HFFc6 (cell line): ENCODE measurements at regions not wholly inside any gene's neighbourhood (a gene's known extent, or its start where the extent isn't known, plus 50 kb on each side); places are given as distances from the start of the nearest gene placed in this dataset.
A peak's percentile ranks its signal among the peaks of the same experiment; 100 is the strongest.

Experiments
- DNase-seq: peaks from one replicate; pipeline ENCODE4 v3.0.0-alpha.2; 2018
- H3K27ac Mint-ChIP-seq: 2 replicates; pipeline ENCODE4 v1.8.0; 2020; ENCODE audit warnings: mild to moderate bottlenecking, mixed read lengths
- H3K27me3 Mint-ChIP-seq: 2 replicates; pipeline ENCODE4 v1.8.0; 2021; ENCODE audit warnings: mild to moderate bottlenecking, moderate library complexity, mixed read lengths; ENCODE audit not compliant: insufficient read depth
- H3K36me3 Mint-ChIP-seq: 2 replicates; pipeline ENCODE4 v1.8.0; 2021; ENCODE audit warnings: low read depth, mixed read lengths
- H3K4me1 Mint-ChIP-seq: 2 replicates; pipeline ENCODE4 v1.8.0; 2020; ENCODE audit warnings: low read depth, mixed read lengths
- H3K4me3 Mint-ChIP-seq: 2 replicates; pipeline ENCODE4 v1.8.0; 2020; ENCODE audit warnings: mild to moderate bottlenecking, moderate library complexity, mixed read lengths
- H3K9me3 Mint-ChIP-seq: 2 replicates; pipeline ENCODE4 v1.8.0; 2020; ENCODE audit warnings: mild to moderate bottlenecking, mixed read lengths
- CTCF ChIP-seq: fragments of 200-600 bp; sonication (generic); IDR thresholded peaks from 2 replicates; pipeline ENCODE4 v1.5.0; 2021; ENCODE audit warnings: antibody characterized with exemption, mild to moderate bottlenecking

GRCh38 chr19:28636706-28637105 is 576.2 kb downstream of the UQCRFS1 start:
- Mint-ChIP-seq H3K4me3 (no peak overlapping the region), H3K9me3 (peaks cover 39% of the 10 kb centered on the region), H3K4me1 (no peaks in the 10 kb centered on the region), H3K27me3 (no peaks in the 10 kb centered on the region; the same call in 1 of the 2 replicates), H3K27ac (no peak overlapping the region), H3K36me3 (no peaks in the 10 kb centered on the region; the same call in 1 of the 2 replicates)
- no peak for DNase-seq
- no peak for TF ChIP-seq CTCF

GRCh38 chr19:28636016-28636629 is 576.8 kb downstream of the UQCRFS1 start:
- no peak for TF ChIP-seq CTCF
- no peaks in the 10 kb centered on the region; the same call in 1 of the 2 replicates for H3K36me3 Mint-ChIP-seq
- peaks cover 38% of the 10 kb centered on the region for H3K9me3 Mint-ChIP-seq
- H3K27ac Mint-ChIP-seq, result no peak overlapping the region
- DNase-seq, result no peak
- H3K4me3 Mint-ChIP-seq, result no peak overlapping the region
- H3K4me1 Mint-ChIP-seq, result no peaks in the 10 kb centered on the region
- H3K27me3 Mint-ChIP-seq, result no peaks in the 10 kb centered on the region; the same call in 1 of the 2 replicates

GRCh38 chr19:28634837-28635236 is 578.1 kb downstream of the UQCRFS1 start:
- Mint-ChIP-seq H3K4me1 (no peaks in the 10 kb centered on the region), H3K36me3 (no peaks in the 10 kb centered on the region; the same call in 1 of the 2 replicates), H3K27me3 (no peaks in the 10 kb centered on the region; the same call in 1 of the 2 replicates), H3K9me3 (peaks cover 35% of the 10 kb centered on the region), H3K4me3 (no peak overlapping the region), H3K27ac (no peak overlapping the region)
- TF ChIP-seq CTCF, result no peak
- no peak for DNase-seq

- TF ChIP-seq CTCF, result peak; percentile 34; the same call in 1 of the 2 replicates
- H3K36me3 Mint-ChIP-seq, result no peaks in the 10 kb centered on the region; the same call in 1 of the 2 replicates
- no peak overlapping the region for H3K27ac Mint-ChIP-seq
- no peaks in the 10 kb centered on the region for H3K4me1 Mint-ChIP-seq
- DNase-seq, result no peak
- H3K27me3 Mint-ChIP-seq, result no peaks in the 10 kb centered on the region; the same call in 1 of the 2 replicates
- H3K4me3 Mint-ChIP-seq, result no peak overlapping the region
- H3K9me3 Mint-ChIP-seq, result peaks cover 32% of the 10 kb centered on the region
Measured at GRCh38 chr19:28634019-28634328, 579.0 kb downstream of the UQCRFS1 start.

GRCh38 chr19:28633319-28634018 is 579.5 kb downstream of the UQCRFS1 start:
- Mint-ChIP-seq H3K27ac (no peak overlapping the region), H3K27me3 (no peaks in the 10 kb centered on the region; the same call in 1 of the 2 replicates), H3K36me3 (no peaks in the 10 kb centered on the region; the same call in 1 of the 2 replicates), H3K4me1 (no peaks in the 10 kb centered on the region), H3K9me3 (peaks cover 29% of the 10 kb centered on the region), H3K4me3 (no peak overlapping the region)
- DNase-seq, result peak; percentile 1
- TF ChIP-seq CTCF, result peak; percentile 77
